ENCODE measurements at regions not wholly inside any gene's neighbourhood (a gene's known extent, or its start where the extent isn't known, plus 50 kb on each side); places are given as distances from the start of the nearest gene placed in this dataset.

- TF ChIP-seq, protein P1, sequence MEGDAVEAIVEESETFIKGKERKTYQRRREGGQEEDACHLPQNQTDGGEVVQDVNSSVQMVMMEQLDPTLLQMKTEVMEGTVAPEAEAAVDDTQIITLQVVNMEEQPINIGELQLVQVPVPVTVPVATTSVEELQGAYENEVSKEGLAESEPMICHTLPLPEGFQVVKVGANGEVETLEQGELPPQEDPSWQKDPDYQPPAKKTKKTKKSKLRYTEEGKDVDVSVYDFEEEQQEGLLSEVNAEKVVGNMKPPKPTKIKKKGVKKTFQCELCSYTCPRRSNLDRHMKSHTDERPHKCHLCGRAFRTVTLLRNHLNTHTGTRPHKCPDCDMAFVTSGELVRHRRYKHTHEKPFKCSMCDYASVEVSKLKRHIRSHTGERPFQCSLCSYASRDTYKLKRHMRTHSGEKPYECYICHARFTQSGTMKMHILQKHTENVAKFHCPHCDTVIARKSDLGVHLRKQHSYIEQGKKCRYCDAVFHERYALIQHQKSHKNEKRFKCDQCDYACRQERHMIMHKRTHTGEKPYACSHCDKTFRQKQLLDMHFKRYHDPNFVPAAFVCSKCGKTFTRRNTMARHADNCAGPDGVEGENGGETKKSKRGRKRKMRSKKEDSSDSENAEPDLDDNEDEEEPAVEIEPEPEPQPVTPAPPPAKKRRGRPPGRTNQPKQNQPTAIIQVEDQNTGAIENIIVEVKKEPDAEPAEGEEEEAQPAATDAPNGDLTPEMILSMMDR (conservative IDR thresholded peaks at IDR 0.05; ENCODE audit: low read depth, low read length), result no peak
- no peaks in the 10 kb centered on the region for H3K36me3 ChIP-seq (ENCODE audit: insufficient read depth)
- H4K20me1 ChIP-seq (ENCODE audit: insufficient read depth), result no peaks in the 10 kb centered on the region
- no peaks in the 10 kb centered on the region for H3K79me2 ChIP-seq (ENCODE audit: insufficient read depth, low read depth)
- no peak overlapping the region for H3K4me2 ChIP-seq
- H3K27me3 ChIP-seq (ENCODE audit: insufficient read depth, low read depth), result no peaks in the 10 kb centered on the region
- H3K4me1 ChIP-seq (ENCODE audit: low read depth, poor library complexity, severe bottlenecking), result no peaks in the 10 kb centered on the region
- no peak overlapping the region for H2AFZ ChIP-seq (ENCODE audit: low read depth)
- no peak overlapping the region for H3K9ac ChIP-seq
- H3K27ac ChIP-seq, result no peak overlapping the region
- no peak overlapping the region for H3K4me3 ChIP-seq (IDR thresholded peaks at IDR 0.05; ENCODE audit: insufficient read depth, low read depth, low read length)
These were observed 1241.7 kb downstream of the TYW1 start for GRCh38 chr7:68238204-68238805.

DNA sequence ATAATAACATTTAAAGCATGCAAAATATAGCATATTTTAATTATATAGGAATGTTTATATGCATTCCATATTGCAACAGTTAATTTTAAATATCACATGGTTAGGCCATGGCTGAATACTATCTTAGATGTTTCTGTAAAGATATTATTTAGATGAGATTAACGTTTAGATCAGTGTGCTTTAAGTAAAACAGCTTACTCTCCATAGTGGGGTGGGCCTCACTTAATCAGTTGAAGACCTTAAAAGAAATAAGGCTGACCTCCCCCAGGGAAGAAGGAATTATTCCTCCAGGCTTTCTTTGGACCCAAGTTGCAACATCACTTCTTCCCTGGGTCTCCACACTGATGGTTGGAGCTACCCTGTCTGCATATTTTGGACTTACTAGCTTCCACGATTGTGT lies 1246.5 kb downstream of the TYW1 start:
- TF ChIP-seq, protein P1 (conservative IDR thresholded peaks at IDR 0.05; ENCODE audit: low read depth, low read length), result no peak
- Histone ChIP-seq H3K79me2 (ENCODE audit: insufficient read depth, low read depth) (no peaks in the 10 kb centered on the region), H3K4me2 (no peak overlapping the region), H3K27ac (no peak overlapping the region), H2AFZ (ENCODE audit: low read depth) (no peak overlapping the region), H3K27me3 (ENCODE audit: insufficient read depth, low read depth) (no peaks in the 10 kb centered on the region), H4K20me1 (ENCODE audit: insufficient read depth) (no peaks in the 10 kb centered on the region), H3K36me3 (ENCODE audit: insufficient read depth) (no peaks in the 10 kb centered on the region), H3K4me3 (IDR thresholded peaks at IDR 0.05; ENCODE audit: insufficient read depth, low read depth, low read length) (no peak overlapping the region), H3K9ac (no peak overlapping the region), H3K4me1 (ENCODE audit: low read depth, poor library complexity, severe bottlenecking) (no peaks in the 10 kb centered on the region)

DNA sequence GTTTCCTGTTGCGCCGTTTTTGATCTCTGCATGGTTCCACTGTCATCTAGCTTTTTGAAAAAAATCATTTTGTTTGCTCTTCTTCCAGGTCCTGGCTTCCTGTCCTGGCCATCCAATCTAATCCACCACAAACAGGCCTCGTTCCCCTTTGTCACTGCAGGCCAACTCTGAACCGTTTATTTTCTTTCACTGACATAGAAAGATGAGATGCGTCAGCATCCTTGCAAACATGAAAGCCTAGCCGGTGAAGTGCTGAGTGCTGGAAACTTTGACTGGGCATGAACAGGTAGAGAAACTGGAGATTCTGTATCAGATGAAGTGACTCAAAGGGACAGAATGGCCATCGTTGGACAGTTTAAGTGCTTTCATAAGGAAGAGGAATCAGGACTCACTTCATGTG lies 1247.8 kb downstream of the TYW1 start:
- no peaks in the 10 kb centered on the region for H3K79me2 ChIP-seq (ENCODE audit: insufficient read depth, low read depth)
- TF ChIP-seq, protein P1 (conservative IDR thresholded peaks at IDR 0.05; ENCODE audit: low read depth, low read length), result no peak
- no peak overlapping the region for H3K4me3 ChIP-seq (IDR thresholded peaks at IDR 0.05; ENCODE audit: insufficient read depth, low read depth, low read length)
- no peak overlapping the region for H3K9ac ChIP-seq
- no peak overlapping the region for H2AFZ ChIP-seq (ENCODE audit: low read depth)
- H4K20me1 ChIP-seq (ENCODE audit: insufficient read depth), result no peaks in the 10 kb centered on the region
- H3K27me3 ChIP-seq (ENCODE audit: insufficient read depth, low read depth), result no peaks in the 10 kb centered on the region
- H3K36me3 ChIP-seq (ENCODE audit: insufficient read depth), result no peaks in the 10 kb centered on the region
- H3K27ac ChIP-seq, result no peak overlapping the region
- H3K4me2 ChIP-seq, result no peak overlapping the region
- no peaks in the 10 kb centered on the region for H3K4me1 ChIP-seq (ENCODE audit: low read depth, poor library complexity, severe bottlenecking)

GRCh38 chr7:68245688-68246087 lies 1249.1 kb downstream of the TYW1 start:
- Histone ChIP-seq H3K27ac (no peak overlapping the region), H3K9ac (no peak overlapping the region), H3K4me3 (IDR thresholded peaks at IDR 0.05; ENCODE audit: insufficient read depth, low read depth, low read length) (no peak overlapping the region), H3K36me3 (ENCODE audit: insufficient read depth) (no peaks in the 10 kb centered on the region), H3K4me1 (ENCODE audit: low read depth, poor library complexity, severe bottlenecking) (no peaks in the 10 kb centered on the region), H3K4me2 (no peak overlapping the region), H3K27me3 (ENCODE audit: insufficient read depth, low read depth) (no peaks in the 10 kb centered on the region), H3K79me2 (ENCODE audit: insufficient read depth, low read depth) (no peaks in the 10 kb centered on the region), H4K20me1 (ENCODE audit: insufficient read depth) (no peaks in the 10 kb centered on the region), H2AFZ (ENCODE audit: low read depth) (no peak overlapping the region)
- TF ChIP-seq, protein P1 (conservative IDR thresholded peaks at IDR 0.05; ENCODE audit: low read depth, low read length), result no peak
